SK-N-MC (cell line): ENCODE measurements at regions not wholly inside any gene's neighbourhood (a gene's known extent, or its start where the extent isn't known, plus 50 kb on each side); places are given as distances from the start of the nearest gene placed in this dataset.

ENCODE experiments used
- DNase-seq: peaks from one replicate; pipeline ENCODE4 v3.0.0-alpha.2; 2011; ENCODE audit warnings: low read depth, low spot score
- H3K27ac ChIP-seq: fragments of 200-600 bp; sonication (generic); 2 replicates; pipeline ENCODE4 v1.5.1; 2016; ENCODE audit warnings: mixed run types
- H3K36me3 ChIP-seq: fragments of 200-600 bp; sonication (generic); 2 replicates; pipeline ENCODE4 v1.6.1; 2017; ENCODE audit warnings: antibody characterized with exemption, low read length, mixed read lengths; ENCODE audit not compliant: insufficient read depth
- H3K4me3 ChIP-seq: fragments of 200-600 bp; sonication (generic); 2 replicates; pipeline ENCODE4 v1.5.1; 2016
- H3K9ac ChIP-seq: fragments of 200-600 bp; sonication (generic); 2 replicates; pipeline ENCODE4 v1.8.0; 2017; ENCODE audit warnings: mixed run types, mixed read lengths; ENCODE audit not compliant: insufficient read length
- H3K9me3 ChIP-seq: fragments of 200-600 bp; sonication (generic); 2 replicates; pipeline ENCODE4 v1.6.1; 2017; ENCODE audit warnings: low read depth, mild to moderate bottlenecking, antibody characterized with exemption, low read length, moderate library complexity, mixed read lengths
- EZH2 ChIP-seq: fragments of 200-600 bp; sonication (generic); IDR thresholded peaks from one replicate; pipeline ENCODE4 v1.6.1; 2017; ENCODE audit warnings: antibody characterized with exemption
- FOXP2 ChIP-seq: optimal IDR thresholded peaks from 2 replicates; pipeline ENCODE3; 2011; ENCODE audit warnings: mild to moderate bottlenecking, moderate library complexity; ENCODE audit not compliant: insufficient read depth; ENCODE audit errors: extremely low read length, control extremely low read depth
- POLR2AphosphoS5 ChIP-seq: IDR thresholded peaks from 2 replicates; pipeline ENCODE4 v1.6.1; 2012; ENCODE audit warnings: mild to moderate bottlenecking, low read depth, low read length, borderline replicate concordance

DNA sequence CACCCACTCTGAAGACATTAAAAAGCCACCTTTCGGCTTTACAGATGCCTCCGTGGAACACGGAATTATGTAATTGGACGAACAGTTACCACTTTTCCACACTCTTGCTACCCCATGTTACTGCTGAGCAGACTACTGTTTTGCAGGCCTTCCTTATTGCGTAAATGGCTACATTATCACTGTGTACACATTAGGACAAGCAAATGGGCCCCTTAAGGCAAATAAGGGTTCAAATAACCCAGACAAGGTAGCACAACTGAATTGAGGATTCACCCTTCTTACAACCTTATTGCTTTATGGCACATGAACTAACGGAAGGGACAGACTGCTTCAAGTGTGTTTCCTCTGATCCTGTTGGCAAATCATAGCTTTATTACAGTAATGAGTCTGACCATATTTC is 832.2 kb upstream of the FANCL start:
- Histone ChIP-seq H3K9me3 (no peaks in the 10 kb centered on the region), H3K36me3 (no peaks in the 10 kb centered on the region), H3K9ac (no peak overlapping the region), H3K4me3 (no peak overlapping the region), H3K27ac (no peak overlapping the region)
- TF ChIP-seq POLR2AphosphoS5, result no peak
- no peak for TF ChIP-seq FOXP2
- no peak for TF ChIP-seq EZH2
- no peak for DNase-seq

DNA sequence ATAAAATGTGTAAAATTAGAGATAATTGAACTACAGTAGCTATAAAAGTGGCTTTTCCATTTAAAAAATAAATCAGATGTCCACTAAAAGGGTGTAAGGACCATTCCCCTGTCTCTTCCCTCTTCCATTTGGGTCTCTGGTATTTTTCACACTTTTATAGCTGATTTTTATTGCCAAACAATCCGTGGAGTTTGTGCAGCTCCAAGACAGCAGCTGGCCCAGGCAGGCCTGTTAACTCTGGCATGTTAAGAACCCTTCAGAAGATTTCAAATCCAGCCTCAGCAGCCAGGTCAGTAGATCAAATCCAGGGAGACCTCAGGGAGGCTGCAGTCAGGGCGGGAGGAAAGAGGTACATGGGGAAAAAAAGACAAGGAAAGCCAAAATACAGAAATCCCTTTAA is 827.1 kb upstream of the FANCL start:
- Histone ChIP-seq H3K9ac (no peak overlapping the region), H3K9me3 (no peaks in the 10 kb centered on the region), H3K4me3 (no peak overlapping the region), H3K27ac (no peak overlapping the region), H3K36me3 (no peaks in the 10 kb centered on the region)
- TF ChIP-seq EZH2, result no peak
- TF ChIP-seq POLR2AphosphoS5, result no peak
- no peak for TF ChIP-seq FOXP2
- no peak for DNase-seq

DNA sequence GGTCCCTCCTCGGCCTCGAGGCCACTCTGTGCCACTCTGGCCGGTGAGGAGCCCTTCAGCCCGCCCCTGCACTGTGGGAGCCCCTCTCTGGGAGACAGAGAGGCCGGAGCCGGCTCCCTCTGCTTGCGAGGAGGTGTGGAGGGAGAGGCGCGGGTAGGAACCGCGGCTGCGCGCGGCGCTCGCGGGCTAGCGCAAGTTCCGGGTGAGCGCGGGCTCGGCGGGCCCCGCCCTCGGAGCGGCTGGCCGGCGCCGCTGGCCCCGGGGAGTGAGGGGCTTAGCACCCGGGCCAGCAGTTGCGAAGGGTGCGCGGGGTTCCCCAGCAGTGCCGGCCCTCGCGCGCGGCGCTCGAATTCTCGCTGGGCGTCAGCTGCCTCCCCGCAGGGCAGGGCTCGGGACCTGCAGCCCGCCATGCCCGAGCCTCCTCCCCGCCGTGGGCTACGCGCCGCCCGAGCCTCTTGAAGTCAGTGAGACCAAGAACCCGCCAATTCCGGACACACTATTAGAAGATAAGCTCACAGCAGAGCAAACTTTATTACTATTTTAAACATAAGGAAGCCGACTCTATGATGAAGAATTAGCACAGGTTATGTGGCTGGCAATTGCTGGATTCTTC is 825.8 kb upstream of the FANCL start:
- no peak for DNase-seq
- TF ChIP-seq EZH2 (no peak), FOXP2 (no peak), POLR2AphosphoS5 (no peak)
- Histone ChIP-seq H3K36me3 (no peaks in the 10 kb centered on the region), H3K4me3 (no peak overlapping the region), H3K9me3 (no peaks in the 10 kb centered on the region), H3K27ac (no peak overlapping the region), H3K9ac (no peak overlapping the region)

DNA sequence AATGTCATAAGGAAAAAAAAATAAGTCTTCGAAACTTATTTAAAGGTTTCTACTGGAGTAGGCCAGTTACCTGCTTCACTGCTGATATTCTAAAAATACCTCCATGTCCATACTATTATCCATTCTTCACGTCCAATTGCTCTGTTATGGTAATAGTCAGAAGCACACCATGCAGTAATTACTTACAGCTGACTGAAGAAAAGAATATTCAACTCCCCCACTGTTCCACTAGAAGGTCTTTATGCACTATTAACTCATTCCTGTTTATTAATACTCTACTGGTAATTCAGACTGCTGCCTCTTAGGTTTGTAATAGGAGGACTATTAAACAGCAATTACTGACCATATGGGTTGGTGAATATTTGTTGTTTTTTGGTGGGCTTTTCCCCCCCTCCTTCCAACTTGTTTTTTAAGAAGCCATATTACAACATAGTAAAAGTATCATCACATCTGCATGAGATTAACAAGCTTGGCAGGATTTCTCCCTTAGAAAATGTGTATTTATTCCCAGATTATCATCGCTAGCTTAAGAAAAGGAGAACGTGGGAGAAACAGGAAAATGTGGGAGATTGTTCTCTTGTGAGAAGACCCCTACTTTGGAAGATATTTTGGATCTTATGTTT is 806.4 kb upstream of the FANCL start:
- no peak overlapping the region for H3K4me3 ChIP-seq
- H3K27ac ChIP-seq, result no peak overlapping the region
- no peak for DNase-seq
- no peaks in the 10 kb centered on the region for H3K36me3 ChIP-seq
- no peaks in the 10 kb centered on the region for H3K9me3 ChIP-seq
- no peak overlapping the region for H3K9ac ChIP-seq
- TF ChIP-seq EZH2, result no peak
- no peak for TF ChIP-seq POLR2AphosphoS5
- TF ChIP-seq FOXP2, result no peak

DNA sequence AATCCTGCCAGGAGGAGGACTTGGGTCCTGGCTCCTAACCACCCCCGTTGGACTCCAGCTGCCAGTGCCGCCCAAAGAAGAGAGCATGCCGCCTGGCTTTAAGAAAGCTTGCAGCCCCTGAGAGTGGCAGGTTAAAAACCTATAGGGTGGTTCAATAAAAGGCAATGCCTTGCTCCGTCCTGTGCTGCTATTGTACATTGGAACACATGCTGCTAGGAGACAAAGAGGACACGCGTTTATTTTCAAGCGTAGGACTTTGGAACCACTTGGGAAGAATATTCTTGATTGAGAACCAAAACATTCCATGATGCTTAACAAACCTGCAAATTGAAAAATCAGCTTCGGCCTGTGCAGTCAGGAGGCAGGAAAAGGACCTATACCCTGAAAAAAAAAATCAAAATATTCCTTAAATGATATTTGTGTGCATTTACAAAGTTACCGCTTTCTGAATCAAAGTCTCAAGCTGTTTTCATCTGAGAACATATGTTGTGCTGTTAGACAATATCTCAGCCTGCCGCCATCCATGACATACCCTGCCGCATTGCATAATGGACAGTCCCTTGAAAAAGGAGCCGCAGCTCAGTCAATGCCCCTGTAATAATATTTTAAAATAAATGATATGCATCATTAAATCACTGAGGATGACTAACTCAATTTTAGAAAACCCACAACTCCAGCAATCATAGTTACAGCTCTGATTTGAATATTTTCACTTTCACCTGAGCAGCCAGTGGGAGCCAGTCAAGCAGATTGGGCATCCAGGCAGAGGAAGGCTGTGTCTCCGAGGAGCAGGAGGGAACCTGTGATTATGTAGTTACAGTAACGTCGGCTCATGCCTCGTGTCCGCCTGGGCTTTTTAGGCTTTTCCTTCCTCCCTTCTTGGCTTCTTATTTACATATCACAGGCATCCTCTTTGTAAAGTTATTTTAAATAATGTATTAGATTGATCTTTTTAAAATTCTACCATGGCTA is 805.6 kb upstream of the FANCL start:
- Histone ChIP-seq H3K9ac (no peak overlapping the region), H3K9me3 (no peaks in the 10 kb centered on the region), H3K36me3 (no peaks in the 10 kb centered on the region), H3K27ac (no peak overlapping the region), H3K4me3 (no peak overlapping the region)
- DNase-seq, result no peak
- TF ChIP-seq EZH2 (no peak), FOXP2 (no peak), POLR2AphosphoS5 (no peak)

DNA sequence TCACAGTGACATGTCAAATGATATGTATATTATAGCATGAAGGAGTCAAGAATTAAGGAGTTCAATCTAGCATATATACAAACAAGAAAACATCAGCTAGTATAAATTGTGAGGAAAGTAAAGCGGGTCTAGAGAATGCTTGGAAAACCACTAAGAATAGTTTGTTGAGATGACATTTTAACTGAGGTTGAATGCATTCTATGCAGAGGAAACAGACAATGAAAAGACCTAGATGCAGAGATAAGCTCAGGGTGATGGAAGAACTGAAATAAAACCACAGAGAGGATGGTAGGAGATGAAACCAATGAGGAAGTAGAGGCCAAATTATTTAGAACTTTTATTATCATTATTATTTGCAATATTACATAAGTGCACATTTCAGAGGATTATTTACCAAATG is 803.6 kb upstream of the FANCL start:
- H3K27ac ChIP-seq, result no peak overlapping the region
- no peak overlapping the region for H3K4me3 ChIP-seq
- TF ChIP-seq FOXP2 (no peak), EZH2 (no peak), POLR2AphosphoS5 (no peak)
- no peak for DNase-seq
- no peaks in the 10 kb centered on the region for H3K9me3 ChIP-seq
- no peaks in the 10 kb centered on the region for H3K36me3 ChIP-seq
- no peak overlapping the region for H3K9ac ChIP-seq

DNA sequence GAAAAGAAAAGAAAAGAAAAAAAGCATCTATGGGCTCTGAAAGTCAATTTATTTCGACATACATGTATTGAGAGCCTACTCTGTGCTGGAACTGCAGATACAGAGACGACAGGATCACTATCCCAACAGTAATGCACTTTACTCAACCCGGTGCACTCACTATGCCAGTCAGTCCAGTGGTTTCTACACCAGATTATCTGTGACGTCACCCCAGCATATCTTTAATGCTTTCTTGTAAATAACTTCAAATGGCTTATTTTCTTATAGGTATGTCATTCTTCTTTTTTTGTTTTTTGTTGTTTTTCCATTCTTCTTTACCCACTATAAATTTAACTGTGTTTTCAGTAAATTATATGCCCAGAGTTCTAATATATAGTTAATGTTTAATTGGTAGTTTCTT is 800.0 kb upstream of the FANCL start:
- H3K27ac ChIP-seq, result no peak overlapping the region
- no peak overlapping the region for H3K4me3 ChIP-seq
- H3K36me3 ChIP-seq, result no peaks in the 10 kb centered on the region
- no peak overlapping the region for H3K9ac ChIP-seq
- TF ChIP-seq POLR2AphosphoS5, result no peak
- no peak for TF ChIP-seq FOXP2
- TF ChIP-seq EZH2, result no peak
- H3K9me3 ChIP-seq, result no peaks in the 10 kb centered on the region
- DNase-seq, result no peak

DNA sequence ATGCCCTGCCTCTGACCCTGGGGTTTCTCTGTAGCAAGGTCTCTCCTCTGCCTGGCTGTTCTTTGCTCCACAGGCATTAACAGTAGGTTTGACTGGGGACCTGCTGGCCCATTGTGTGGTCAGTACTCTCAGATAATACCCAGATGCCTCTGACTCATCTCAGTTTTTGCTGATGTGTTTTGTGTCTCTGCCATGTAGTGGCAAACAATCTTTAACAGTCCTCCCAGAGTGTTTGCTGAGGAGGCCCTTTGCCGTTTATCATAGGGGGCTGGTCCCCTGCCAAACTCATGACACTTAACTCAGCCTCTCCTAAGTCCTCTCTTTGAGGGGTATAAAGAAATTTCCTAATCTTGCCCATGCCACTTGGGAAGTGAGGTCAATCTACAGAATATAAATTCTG is 793.7 kb upstream of the FANCL start:
- Histone ChIP-seq H3K9me3 (no peaks in the 10 kb centered on the region), H3K4me3 (no peak overlapping the region), H3K36me3 (no peaks in the 10 kb centered on the region), H3K9ac (no peak overlapping the region), H3K27ac (no peak overlapping the region)
- no peak for DNase-seq
- TF ChIP-seq FOXP2 (no peak), EZH2 (no peak), POLR2AphosphoS5 (no peak)

DNA sequence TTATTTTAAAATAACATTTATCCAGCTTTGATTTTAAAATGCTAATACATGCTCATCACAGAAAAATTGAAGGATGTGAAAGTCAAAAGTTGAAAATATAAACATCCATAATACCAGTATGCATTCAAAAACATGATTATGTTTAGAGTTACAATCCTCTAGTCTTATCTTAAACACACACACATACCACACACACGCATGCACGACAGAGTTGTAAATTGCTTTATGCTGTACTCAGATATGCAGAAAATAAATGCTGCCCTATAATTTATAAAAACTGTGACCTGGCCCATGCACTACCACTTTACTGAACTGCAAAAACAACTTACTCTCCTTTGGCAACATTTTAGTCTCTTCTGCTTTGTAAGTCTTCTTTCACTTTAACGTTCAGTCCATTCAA is 793.0 kb upstream of the FANCL start:
- DNase-seq, result no peak
- no peak overlapping the region for H3K27ac ChIP-seq

More for the DNA sequence above, 793.0 kb upstream of the FANCL start:
- Histone ChIP-seq H3K9me3 (no peaks in the 10 kb centered on the region), H3K4me3 (no peak overlapping the region), H3K36me3 (no peaks in the 10 kb centered on the region), H3K9ac (no peak overlapping the region)
- TF ChIP-seq EZH2, result no peak
- no peak for TF ChIP-seq FOXP2
- TF ChIP-seq POLR2AphosphoS5, result no peak
